Ammon's horn (tissue), 1 donor: ENCODE measurements at regions not wholly inside any gene's neighbourhood (a gene's known extent, or its start where the extent isn't known, plus 50 kb on each side); places are given as distances from the start of the nearest gene placed in this dataset.
"Not testable (repeated sequence)": the region's sequence is repeated elsewhere in the genome, so short reads cannot be mapped to it uniquely, and the experiment has no call there.

ENCODE experiments used
- DNase-seq: peaks from one replicate; pipeline ENCODE4 v3.0.0-alpha.2; 2016; ENCODE audit warnings: low spot score

DNA sequence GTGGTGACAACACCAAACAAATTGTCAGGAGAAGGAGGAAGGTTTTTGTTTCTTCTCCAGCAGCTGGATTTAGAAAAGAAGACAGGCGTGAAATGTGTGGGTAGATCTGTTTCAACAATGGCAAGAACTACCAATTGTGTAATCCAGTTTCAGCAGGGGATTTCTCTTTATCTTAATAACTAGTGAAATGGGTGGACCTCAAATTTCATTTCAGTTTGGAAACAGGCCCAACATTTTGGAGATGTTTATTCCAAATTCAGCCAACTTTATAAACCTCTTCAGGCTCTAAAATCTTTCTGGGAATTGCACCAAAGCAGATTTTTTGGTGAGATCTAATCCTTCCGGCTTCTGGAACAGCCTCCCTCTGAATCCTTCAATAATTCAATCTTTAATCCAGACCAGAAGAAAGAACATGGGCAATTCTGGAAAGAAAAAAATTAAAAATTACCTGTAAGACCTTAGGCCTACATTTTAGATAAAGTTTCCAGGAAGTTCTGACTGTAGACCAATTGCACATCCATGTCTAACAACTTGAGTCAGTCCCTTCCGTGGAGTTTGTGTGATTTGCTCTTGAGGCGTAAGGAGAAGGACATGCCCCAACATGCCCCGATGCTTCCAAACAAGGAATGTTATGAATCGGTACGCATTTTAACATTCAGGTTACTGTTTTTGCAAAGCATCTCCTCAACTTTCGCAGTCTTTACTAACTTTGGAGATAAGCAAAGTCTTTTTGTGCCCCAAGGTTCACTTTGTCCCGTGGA, 423.6 kb downstream of the IRX1 start:
- no peak for DNase-seq

GRCh38 chr5:4019841-4020240, 424.2 kb downstream of the IRX1 start:
- DNase-seq, result no peak

- DNase-seq, result peak; percentile 16
Observed at GRCh38 chr5:4020400-4020799, 424.8 kb downstream of the IRX1 start.

- DNase-seq, result no peak
Observed at GRCh38 chr5:4022056-4022670, 426.5 kb downstream of the IRX1 start.

- no peak for DNase-seq
Observed at GRCh38 chr5:4023091-4023752, 427.6 kb downstream of the IRX1 start.

- no peak for DNase-seq
Observed at GRCh38 chr5:4023753-4024335, 428.2 kb downstream of the IRX1 start.

- DNase-seq, result no peak
Observed at GRCh38 chr5:4027088-4027734, 431.6 kb downstream of the IRX1 start.

- no peak for DNase-seq
Observed at GRCh38 chr5:4028384-4028783, 432.8 kb downstream of the IRX1 start.

DNA sequence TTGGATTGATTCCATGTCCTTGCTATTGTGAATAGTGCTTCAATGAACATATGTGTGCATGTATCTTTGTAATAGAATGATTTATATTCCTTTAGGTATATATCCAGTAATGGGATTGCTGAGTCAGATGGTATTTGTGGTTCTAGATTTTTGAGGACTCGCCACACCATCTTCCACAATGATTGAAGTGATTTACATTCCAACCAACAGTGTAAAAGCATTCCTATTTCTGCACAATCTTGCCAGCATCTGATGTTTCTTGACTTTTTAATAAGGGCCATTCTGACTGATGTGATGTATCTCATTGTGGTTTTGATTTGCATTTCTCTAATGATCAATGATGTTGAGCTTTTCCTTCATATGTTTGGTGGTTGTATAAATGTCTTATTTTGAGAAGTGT, 437.9 kb downstream of the IRX1 start:
- not testable (repeated sequence) for DNase-seq

GRCh38 chr5:4036861-4037260, 441.2 kb downstream of the IRX1 start:
- DNase-seq, result no peak

DNA sequence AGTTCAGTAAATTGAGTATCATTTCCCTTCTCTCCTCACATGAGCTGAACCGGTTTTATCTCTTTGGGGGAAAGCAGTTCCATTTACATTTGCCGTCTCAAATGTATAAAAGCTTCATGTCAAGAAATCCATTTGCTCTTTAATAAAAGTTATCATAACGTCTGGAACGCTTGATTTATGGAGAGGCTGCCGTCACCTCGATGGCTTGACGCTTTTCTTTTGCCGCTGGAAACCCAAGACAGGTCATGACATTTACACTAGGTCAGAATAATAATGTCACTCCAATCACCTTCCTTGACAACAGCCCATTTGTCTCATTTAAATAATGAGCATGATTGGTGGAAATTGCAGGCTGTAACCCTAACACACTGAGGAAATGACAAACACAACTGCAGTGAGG, 443.4 kb downstream of the IRX1 start:
- no peak for DNase-seq

- DNase-seq, result no peak
Observed at GRCh38 chr5:4042311-4042710, 446.7 kb downstream of the IRX1 start.

DNA sequence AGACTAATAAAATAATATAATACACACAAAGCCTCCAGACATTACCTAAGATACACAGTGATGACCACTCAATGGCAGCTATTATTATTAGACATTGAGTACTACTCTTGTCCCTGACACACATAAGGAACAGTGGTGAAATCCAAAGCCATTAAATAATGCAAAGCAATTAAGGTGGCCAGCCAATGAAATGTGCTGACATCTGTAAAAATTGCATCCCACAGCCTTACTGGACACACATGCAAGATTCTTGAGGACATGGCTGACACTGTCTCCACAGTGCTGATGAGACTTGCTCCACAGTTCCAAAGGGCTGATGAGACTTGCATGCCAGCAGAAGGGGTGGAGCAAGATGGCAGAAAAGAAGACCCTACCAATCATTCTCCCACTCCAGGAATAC, 447.5 kb downstream of the IRX1 start:
- no peak for DNase-seq

- DNase-seq, result no peak
Observed at GRCh38 chr5:4044881-4045280, 449.2 kb downstream of the IRX1 start.

- no peak for DNase-seq
Observed at GRCh38 chr5:4048398-4048797, 452.8 kb downstream of the IRX1 start.

GRCh38 chr5:4050203-4050602, 454.6 kb downstream of the IRX1 start:
- DNase-seq, result no peak

- no peak for DNase-seq
Observed at GRCh38 chr5:4053136-4053535, 457.5 kb downstream of the IRX1 start.

GRCh38 chr5:4054092-4054491, 458.5 kb downstream of the IRX1 start:
- DNase-seq, result no peak

DNA sequence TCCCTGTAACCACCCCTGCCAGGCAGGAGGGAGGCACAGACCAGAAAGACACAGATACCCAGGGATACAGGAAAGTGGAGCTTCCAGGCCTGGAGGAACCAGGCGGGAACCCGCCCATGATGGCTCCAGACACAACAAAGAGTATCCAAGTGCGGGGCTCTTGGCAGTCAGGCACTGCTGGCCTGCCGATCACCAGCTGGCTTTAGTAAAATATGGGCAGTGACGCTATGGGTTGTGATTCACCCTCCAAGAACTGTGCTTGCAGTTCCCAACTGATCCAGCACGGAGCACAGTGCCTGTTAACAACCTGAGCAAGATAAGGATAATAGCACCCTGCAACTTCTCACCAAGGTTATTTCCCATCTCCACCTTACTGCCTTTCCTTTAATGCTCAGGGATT, 463.3 kb downstream of the IRX1 start:
- DNase-seq, result no peak

GRCh38 chr5:4065472-4066320, 470.1 kb downstream of the IRX1 start:
- DNase-seq, result no peak

DNA sequence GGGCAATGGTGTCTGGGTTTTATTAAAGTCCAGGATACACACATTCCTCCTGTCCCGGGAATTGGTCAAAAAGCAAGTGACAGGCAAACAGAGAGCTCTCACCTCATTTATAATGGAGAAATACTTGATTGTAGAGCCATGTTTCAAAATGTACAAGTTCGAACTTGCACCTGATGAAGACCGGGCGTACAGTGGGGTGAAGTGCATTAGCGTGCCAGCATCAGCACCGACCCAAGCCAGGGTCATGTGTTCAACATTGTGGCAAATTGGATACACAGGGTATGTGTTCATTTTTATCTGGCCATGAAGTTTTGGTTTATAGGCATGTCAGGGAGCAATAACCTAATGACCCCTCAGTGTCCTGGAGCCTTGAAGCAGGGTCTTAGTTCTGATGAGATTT, 472.5 kb downstream of the IRX1 start:
- no peak for DNase-seq

GRCh38 chr5:4078544-4078943, 482.9 kb downstream of the IRX1 start:
- DNase-seq, result no peak
